SK-N-SH (cell line): ENCODE measurements at regions not wholly inside any gene's neighbourhood (a gene's known extent, or its start where the extent isn't known, plus 50 kb on each side); places are given as distances from the start of the nearest gene placed in this dataset.

Experiments used
- CTCF ChIA-PET: fragments of 300-600, 350-600 bp; formaldehyde crosslinking; extraction: SDS; loops from one replicate; lab custom pipeline; 2021; lab: Yijun Ruan, JAX
- POLR2A ChIA-PET: fragments of 350-600 bp; sonication (Branson Sonifier 250); formaldehyde crosslinking; extraction: SDS; loops from one replicate; lab custom pipeline; 2020; ENCODE audit warnings: antibody characterized with exemption, inconsistent platforms; lab: Yijun Ruan, JAX
- DNase-seq: peaks from one replicate; pipeline ENCODE4 v3.0.0; 2012
- H2AFZ ChIP-seq: fragments of 200-600 bp; sonication (generic); 2 replicates; pipeline ENCODE4 v1.8.1; 2016; ENCODE audit warnings: antibody characterized with exemption, mild to moderate bottlenecking, low read depth
- H3F3A ChIP-seq: fragments of 200-600 bp; sonication (generic); replicated peaks from 2 replicates; pipeline ENCODE3; 2016; ENCODE audit warnings: antibody characterized with exemption, mild to moderate bottlenecking; ENCODE audit not compliant: insufficient read depth
- H3K27ac ChIP-seq, 2 experiments: fragments of 200-500 bp in 1 of 2; fragments of 200-600 bp in 1 of 2; sonication (Bioruptor generic) in 1 of 2; sonication (generic), shearing (Covaris generic) in 1 of 2; 2 replicates each; pipeline versions ENCODE4 v1.5.1 to v1.6.1; 2014 to 2016; ENCODE audit warnings: low read depth in 2 of 2, inconsistent platforms in 1 of 2, low read length in 1 of 2, mild to moderate bottlenecking in 1 of 2, mixed read lengths in 1 of 2
- H3K27me3 ChIP-seq: fragments of 200-600 bp; sonication (generic), shearing (Covaris generic); 2 replicates; pipeline ENCODE4 v1.6.1; 2016; ENCODE audit warnings: mixed run types; ENCODE audit not compliant: insufficient read depth
- H3K36me3 ChIP-seq, 2 experiments: fragments of 200-500 bp in 1 of 2; fragments of 200-600 bp in 1 of 2; sonication (Bioruptor generic) in 1 of 2; sonication (generic) in 1 of 2; replicated peaks in 1 of 2; 2 replicates each; pipeline versions ENCODE3 to v1.5.1; 2014 to 2016; ENCODE audit warnings: low read length in 1 of 2, mild to moderate bottlenecking in 1 of 2; ENCODE audit not compliant: insufficient read depth in 2 of 2, control insufficient read depth in 1 of 2
- H3K4me1 ChIP-seq, 2 experiments: fragments of 200-500 bp in 1 of 2; fragments of 200-600 bp in 1 of 2; sonication (Bioruptor generic) in 1 of 2; sonication (generic), shearing (Covaris generic) in 1 of 2; 2 replicates each; pipeline versions ENCODE4 v1.5.1 to v1.6.1; 2014 to 2016; ENCODE audit warnings: low read depth in 1 of 2, low read length in 1 of 2, mixed run types in 1 of 2; ENCODE audit not compliant: insufficient read depth in 2 of 2, control insufficient read depth in 1 of 2
- H3K4me2 ChIP-seq: fragments of 200-600 bp; sonication (generic), shearing (Covaris generic); 2 replicates; pipeline ENCODE4 v1.6.1; 2017; ENCODE audit warnings: mixed run types
- H3K4me3 ChIP-seq, 2 experiments: fragments of 200-500 bp in 1 of 2; fragments of 200-600 bp in 1 of 2; sonication (Bioruptor generic) in 1 of 2; sonication (generic), shearing (Covaris generic) in 1 of 2; 2 replicates each; pipeline versions ENCODE4 v1.5.1 to v1.8.1; 2014 to 2016; ENCODE audit warnings: low read depth in 2 of 2, inconsistent platforms in 1 of 2, low read length in 1 of 2, mild to moderate bottlenecking in 1 of 2, mixed read lengths in 1 of 2, moderate library complexity in 1 of 2
- H3K79me2 ChIP-seq: fragments of 200-600 bp; sonication (generic); 2 replicates; pipeline ENCODE4 v1.8.1; 2017; ENCODE audit warnings: mild to moderate bottlenecking; ENCODE audit not compliant: insufficient read depth
- H3K9ac ChIP-seq: fragments of 200-600 bp; sonication (generic); 2 replicates; pipeline ENCODE4 v1.6.1; 2017; ENCODE audit warnings: mixed run types
- H3K9me2 ChIP-seq: fragments of 200-600 bp; sonication (generic); 2 replicates; pipeline ENCODE4 v1.6.1; 2017; ENCODE audit warnings: mixed run types
- H3K9me3 ChIP-seq: fragments of 200-600 bp; sonication (generic); 2 replicates; pipeline ENCODE4 v1.6.1; 2017; ENCODE audit warnings: mixed run types, mild to moderate bottlenecking, moderate library complexity
- H4K20me1 ChIP-seq: fragments of 200-600 bp; sonication (generic); 2 replicates; pipeline ENCODE4 v1.6.1; 2017; ENCODE audit warnings: mild to moderate bottlenecking, mixed run types; ENCODE audit not compliant: insufficient read depth
- EZH2phosphoT487 ChIP-seq: fragments of 200-600 bp; sonication (generic); IDR thresholded peaks from 2 replicates; pipeline ENCODE4 v1.6.1; 2017; ENCODE audit warnings: low read depth, mixed run types, mild to moderate bottlenecking, antibody characterized with exemption, moderate library complexity, borderline replicate concordance
- FOXM1 ChIP-seq: IDR thresholded peaks from 2 replicates; pipeline ENCODE4 v1.4.0; 2012; ENCODE audit warnings: low read depth, mild to moderate bottlenecking
- MAX ChIP-seq: IDR thresholded peaks from 2 replicates; pipeline ENCODE4 v1.4.0; 2012; ENCODE audit warnings: low read depth
- MEF2A ChIP-seq: IDR thresholded peaks from 2 replicates; pipeline ENCODE4 v1.4.0; 2012; ENCODE audit warnings: low read depth, borderline replicate concordance
- MXI1 ChIP-seq: IDR thresholded peaks from 2 replicates; pipeline ENCODE4 v1.6.1; 2012; ENCODE audit warnings: mild to moderate bottlenecking, low read depth, low read length, improper control_type of control experiment
- POLR2AphosphoS5 ChIP-seq: IDR thresholded peaks from 2 replicates; pipeline ENCODE4 v1.6.1; 2012; ENCODE audit warnings: low read depth, low read length
- SIN3A ChIP-seq: IDR thresholded peaks from 2 replicates; pipeline ENCODE4 v1.6.1; 2012; ENCODE audit warnings: low read depth, mild to moderate bottlenecking, low read length, moderate library complexity, borderline replicate concordance
- TAF1 ChIP-seq: IDR thresholded peaks from 2 replicates; pipeline ENCODE4 v1.6.1; 2012; ENCODE audit warnings: low read depth, mild to moderate bottlenecking, low read length, moderate library complexity, borderline replicate concordance
- TCF12 ChIP-seq: IDR thresholded peaks from 2 replicates; pipeline ENCODE4 v1.4.0; 2012
- USF1 ChIP-seq: IDR thresholded peaks from 2 replicates; pipeline ENCODE4 v1.4.0; 2012; ENCODE audit warnings: low read depth, borderline replicate concordance
- USF2 ChIP-seq: fragments of 150-350 bp; IDR thresholded peaks from 2 replicates; pipeline ENCODE4 v1.6.1; 2017; ENCODE audit warnings: antibody characterized with exemption, low read length, low read depth, borderline replicate concordance
- YY1 ChIP-seq: IDR thresholded peaks from 2 replicates; pipeline ENCODE4 v1.4.0; 2012; ENCODE audit warnings: low read depth, mild to moderate bottlenecking
- ZBTB33 ChIP-seq: IDR thresholded peaks from 2 replicates; pipeline ENCODE4 v1.4.0; 2012; ENCODE audit warnings: low read depth, borderline replicate concordance
- WGBS: methylation state at CpG from one replicate; pipeline ENCODE4 v1.1.6; 2017; ENCODE audit warnings: low lambda C conversion rate; 5-methylcytosine and 5-hydroxymethylcytosine counted together

- TF ChIP-seq EZH2phosphoT487 = no peak
- no peak for TF ChIP-seq MEF2A
Observed at GRCh38 chr20:40336533-40336932, 352.5 kb downstream of the MAFB start (continued).

GRCh38 chr20:40335901-40336351, 353.1 kb downstream of the MAFB start:
- TF ChIP-seq ZBTB33 (no peak), MAX (no peak), FOXM1 (no peak), EZH2phosphoT487 (no peak), SIN3A (no peak), POLR2AphosphoS5 (no peak), USF1 (no peak), TAF1 (no peak), YY1 (no peak), TCF12 (no peak)
- H3K9ac ChIP-seq = no peak overlapping the region
- H3K4me2 ChIP-seq = no peak overlapping the region
- no peaks in the 10 kb centered on the region for H3K27me3 ChIP-seq
- ChIA-PET POLR2A (no interaction called here), CTCF (no interaction called here)
- H3K36me3 ChIP-seq = no peaks in the 10 kb centered on the region
- H3K9me2 ChIP-seq = no peaks in the 10 kb centered on the region
- WGBS = 26% methylated on average over 3 of the region's 3 CpGs
- H3K9me3 ChIP-seq = no peaks in the 10 kb centered on the region
- H3F3A ChIP-seq = no peaks in the 10 kb centered on the region
- DNase-seq = no peak
- H3K4me1 ChIP-seq = no peaks in the 10 kb centered on the region; a peak in 1 of 4 replicates
- H3K4me3 ChIP-seq = no peak overlapping the region
- no peaks in the 10 kb centered on the region for H4K20me1 ChIP-seq
- no peak overlapping the region for H3K27ac ChIP-seq
- H2AFZ ChIP-seq = no peak overlapping the region
- no peaks in the 10 kb centered on the region for H3K79me2 ChIP-seq

GRCh38 chr20:40335437-40335836, 353.6 kb downstream of the MAFB start:
- Histone ChIP-seq H3K36me3 (no peaks in the 10 kb centered on the region), H3K27ac (no peak overlapping the region), H3K9ac (no peak overlapping the region), H3K9me3 (no peaks in the 10 kb centered on the region), H3K27me3 (no peaks in the 10 kb centered on the region), H3K4me3 (no peak overlapping the region), H3K79me2 (no peaks in the 10 kb centered on the region), H3K4me2 (no peak overlapping the region), H3F3A (no peaks in the 10 kb centered on the region), H4K20me1 (no peaks in the 10 kb centered on the region), H3K9me2 (no peaks in the 10 kb centered on the region), H3K4me1 (no peaks in the 10 kb centered on the region; a peak in 1 of 4 replicates), H2AFZ (no peak overlapping the region)
- WGBS = 43% methylated on average over 6 of the region's 6 CpGs
- no peak for DNase-seq
- ChIA-PET CTCF (no interaction called here), POLR2A (no interaction called here)
- TF ChIP-seq MXI1 (no peak), POLR2AphosphoS5 (no peak), USF2 (no peak)
